Mesenchymal stem cell (in vitro differentiated cells and primary cell): ENCODE measurements at regions not wholly inside any gene's neighbourhood (a gene's known extent, or its start where the extent isn't known, plus 50 kb on each side); places are given as distances from the start of the nearest gene placed in this dataset. TPM values are rescaled to one million over a fixed set of nuclear protein-coding genes. Genes with fewer than 3 reads are reported as not detected.

ENCODE experiments used
- DNase-seq: peaks from one replicate; pipeline ENCODE4 v3.0.0-alpha.2; 2013
- H2AFZ ChIP-seq: one replicate; pipeline ENCODE4 v1.6.1; 2013; ENCODE audit warnings: low read depth, mild to moderate bottlenecking, control low read depth, inconsistent platforms, low read length, moderate library complexity
- H2AK5ac ChIP-seq: 2 replicates; pipeline ENCODE4 v1.6.1; 2013; ENCODE audit warnings: low read length, moderate library complexity, mild to moderate bottlenecking, inconsistent platforms; ENCODE audit not compliant: severe bottlenecking
- H2BK120ac ChIP-seq: one replicate; pipeline ENCODE4 v1.6.1; 2013; ENCODE audit warnings: low read depth, mild to moderate bottlenecking, inconsistent platforms, low read length, moderate library complexity
- H2BK12ac ChIP-seq, 2 experiments: one replicate each; pipeline ENCODE4 v1.6.1; 2013; ENCODE audit warnings: inconsistent platforms in 2 of 2, low read length in 2 of 2, mild to moderate bottlenecking in 2 of 2, moderate library complexity in 2 of 2, control low read depth in 1 of 2
- H2BK15ac ChIP-seq: one replicate; pipeline ENCODE4 v1.6.1; 2013; ENCODE audit warnings: mild to moderate bottlenecking, low read depth, inconsistent platforms; ENCODE audit not compliant: poor library complexity, severe bottlenecking
- H2BK5ac ChIP-seq: 2 replicates; pipeline ENCODE4 v1.6.1; 2013; ENCODE audit warnings: low read depth, mild to moderate bottlenecking, low read length, control low read depth, inconsistent platforms; ENCODE audit not compliant: poor library complexity, severe bottlenecking
- H3K14ac ChIP-seq, 2 experiments: one replicate each; pipeline ENCODE4 v1.6.1; 2013; ENCODE audit warnings: inconsistent platforms in 2 of 2, low read length in 2 of 2, control low read depth in 1 of 2, mild to moderate bottlenecking in 1 of 2, moderate library complexity in 1 of 2
- H3K18ac ChIP-seq, 2 experiments: one replicate each; pipeline ENCODE4 v1.6.1; 2013; ENCODE audit warnings: inconsistent platforms in 2 of 2, low read length in 2 of 2, control low read depth in 1 of 2, low read depth in 1 of 2, mild to moderate bottlenecking in 1 of 2
- H3K23ac ChIP-seq, 2 experiments: one replicate each; pipeline ENCODE4 v1.6.1; 2013; ENCODE audit warnings: inconsistent platforms in 2 of 2, low read length in 2 of 2, mild to moderate bottlenecking in 2 of 2, moderate library complexity in 2 of 2, control low read depth in 1 of 2
- H3K27ac ChIP-seq: 2 replicates; pipeline ENCODE4 v1.5.1; 2013; ENCODE audit warnings: mild to moderate bottlenecking, moderate library complexity, low read length, control low read depth, inconsistent platforms; ENCODE audit not compliant: poor library complexity, severe bottlenecking
- H3K27me3 ChIP-seq, 2 experiments: 2 replicates each; pipeline versions ENCODE4 v1.6.1 to v1.7.0; 2013; ENCODE audit warnings: low read length in 2 of 2, mild to moderate bottlenecking in 2 of 2, moderate library complexity in 2 of 2, control low read depth in 1 of 2, inconsistent platforms in 1 of 2; ENCODE audit not compliant: control insufficient read depth in 1 of 2, insufficient read depth in 1 of 2
- H3K36me3 ChIP-seq, 2 experiments: 2 replicates each; pipeline versions ENCODE4 v1.6.1 to v1.7.0; 2013; ENCODE audit warnings: low read length in 2 of 2, control low read depth in 1 of 2, inconsistent platforms in 1 of 2, low read depth in 1 of 2, mild to moderate bottlenecking in 1 of 2; ENCODE audit not compliant: insufficient read depth in 2 of 2, control insufficient read depth in 1 of 2
- H3K4ac ChIP-seq, 2 experiments: one replicate each; pipeline ENCODE4 v1.6.1; 2013; ENCODE audit warnings: inconsistent platforms in 2 of 2, low read length in 2 of 2, mild to moderate bottlenecking in 2 of 2, moderate library complexity in 2 of 2, control low read depth in 1 of 2, low read depth in 1 of 2
- H3K4me1 ChIP-seq: 2 replicates; pipeline ENCODE4 v1.6.1; 2013; ENCODE audit warnings: low read depth, low read length, control low read depth; ENCODE audit not compliant: control insufficient read depth, insufficient read depth
- H3K4me2 ChIP-seq: 2 replicates; pipeline ENCODE4 v1.6.1; 2013; ENCODE audit warnings: low read length, mild to moderate bottlenecking, inconsistent platforms; ENCODE audit not compliant: poor library complexity, severe bottlenecking
- H3K4me3 ChIP-seq, 2 experiments: 2 replicates each; pipeline versions ENCODE4 v1.5.1 to v1.7.0; 2013; ENCODE audit warnings: low read length in 2 of 2, mild to moderate bottlenecking in 2 of 2, control low read depth in 1 of 2, low read depth in 1 of 2; ENCODE audit not compliant: insufficient read depth in 1 of 2
- H3K79me1 ChIP-seq: replicated peaks from 2 replicates; pipeline ENCODE4 v1.6.1; 2013; ENCODE audit warnings: mild to moderate bottlenecking, control low read depth, low read length, inconsistent platforms; ENCODE audit not compliant: poor library complexity, severe bottlenecking
- H3K9ac ChIP-seq: 2 replicates; pipeline ENCODE4 v1.7.0; 2013; ENCODE audit warnings: mild to moderate bottlenecking, low read length, moderate library complexity
- H3K9me3 ChIP-seq: 2 replicates; pipeline ENCODE4 v1.7.0; 2013; ENCODE audit warnings: mild to moderate bottlenecking, low read length; ENCODE audit not compliant: control insufficient read depth
- H4K8ac ChIP-seq: one replicate; pipeline ENCODE4 v1.6.1; 2013; ENCODE audit warnings: inconsistent platforms, mild to moderate bottlenecking, low read length, moderate library complexity
- H4K91ac ChIP-seq: one replicate; pipeline ENCODE4 v1.6.1; 2013; ENCODE audit warnings: mild to moderate bottlenecking, low read length, inconsistent platforms
- WGBS: methylation state at CpG from one replicate; pipeline ENCODE4 v1.1.7; 2013; ENCODE audit warnings: mixed read lengths; 5-methylcytosine and 5-hydroxymethylcytosine counted together
- small RNA-seq: library from polyadenylated mRNA; stranded (forward); fragments of <200 nt; extraction: miRNeasy Mini kit (QIAGEN cat#:217004); gene quantifications from one replicate; pipeline ENCODE3, GENCODE V24; 2013; ENCODE audit warnings: low read depth

- DNase-seq: no peak
- Histone ChIP-seq H3K4me2 (no peak overlapping the region), H2BK5ac (no peak overlapping the region)
These were observed 64.9 kb upstream of the EYS start for GRCh38 chr6:65771946-65772345.

GRCh38 chr6:65761890-65762289 is 54.9 kb upstream of the EYS start:
- Histone ChIP-seq H3K27ac (no peak overlapping the region), H3K4me2 (no peak overlapping the region), H3K36me3 (no peaks in the 10 kb centered on the region), H2BK5ac (no peak overlapping the region), H2BK12ac (no peak overlapping the region), H3K79me1 (no peaks in the 10 kb centered on the region), H3K4ac (no peak overlapping the region), H3K9me3 (peaks cover 10% of the 10 kb centered on the region), H4K8ac (no peak overlapping the region), H3K4me1 (no peaks in the 10 kb centered on the region), H2BK15ac (no peak overlapping the region), H2AK5ac (no peak overlapping the region), H3K27me3 (no peaks in the 10 kb centered on the region), H3K4me3 (no peak overlapping the region), H2BK120ac (no peak overlapping the region), H3K18ac (no peak overlapping the region), H3K23ac (no peak overlapping the region), H4K91ac (no peak overlapping the region), H2AFZ (no peak overlapping the region), H3K9ac (no peak overlapping the region), H3K14ac (no peak overlapping the region)
- 33% methylated on average over 1 of the region's 4 CpGs for WGBS
- no peak for DNase-seq

More at GRCh38 chr6:65771946-65772345, 64.9 kb upstream of the EYS start:
- Histone ChIP-seq H2AK5ac (no peak overlapping the region), H3K4ac (no peak overlapping the region), H2BK12ac (peak overlapping the region in 1 of 2 experiments; percentile 15), H3K9ac (no peak overlapping the region), H3K36me3 (no peaks in the 10 kb centered on the region), H3K4me1 (no peaks in the 10 kb centered on the region), H3K27me3 (no peaks in the 10 kb centered on the region), H4K91ac (no peak overlapping the region), H3K4me3 (no peak overlapping the region), H3K9me3 (peaks cover 3% of the 10 kb centered on the region), H2BK120ac (no peak overlapping the region), H2AFZ (no peak overlapping the region), H3K27ac (no peak overlapping the region), H2BK15ac (no peak overlapping the region), H3K18ac (no peak overlapping the region), H4K8ac (no peak overlapping the region), H3K23ac (no peak overlapping the region), H3K79me1 (no peaks in the 10 kb centered on the region), H3K14ac (peak overlapping the region in 1 of 2 experiments; percentile 67)
- 98% methylated on average over 3 of the region's 3 CpGs for WGBS

- H4K91ac ChIP-seq: no peak overlapping the region
- no peak overlapping the region for H2BK15ac ChIP-seq
- no peak overlapping the region for H3K14ac ChIP-seq
These were observed 53.3 kb upstream of the EYS start for GRCh38 chr6:65760285-65760684.

More at GRCh38 chr6:65760285-65760684, 53.3 kb upstream of the EYS start:
- Histone ChIP-seq H2AK5ac (no peak overlapping the region), H3K9me3 (peaks cover 10% of the 10 kb centered on the region), H2AFZ (no peak overlapping the region), H2BK5ac (no peak overlapping the region), H3K36me3 (no peaks in the 10 kb centered on the region), H3K79me1 (no peaks in the 10 kb centered on the region), H3K9ac (no peak overlapping the region), H2BK12ac (no peak overlapping the region), H4K8ac (no peak overlapping the region), H3K4me3 (no peak overlapping the region), H3K23ac (no peak overlapping the region), H3K27me3 (no peaks in the 10 kb centered on the region), H3K18ac (no peak overlapping the region), H3K4me2 (no peak overlapping the region), H3K4me1 (no peaks in the 10 kb centered on the region), H3K4ac (no peak overlapping the region), H2BK120ac (no peak overlapping the region), H3K27ac (no peak overlapping the region)
- DNase-seq: peak; percentile 16
- 43% methylated on average over 1 of the region's 1 CpG for WGBS

Small RNA genes in the stretch of these regions (small RNA-seq; reads per million reads assigned to genes)
- not detected for gene RF00019
- not detected for gene RF00571
- 5.2 reads per million, percentile 56 among the genes with 10 or more reads in this experiment for gene RNA5SP208
- gene RNU6-280P: not detected
- gene RNU7-66P: not detected
